ENCODE measurements at regions not wholly inside any gene's neighbourhood (a gene's known extent, or its start where the extent isn't known, plus 50 kb on each side); places are given as distances from the start of the nearest gene placed in this dataset.

- Mint-ChIP-seq H3K9me3 (no peaks in the 10 kb centered on the region), H3K27me3 (ENCODE audit: low read depth) (no peaks in the 10 kb centered on the region), H3K27ac (no peak overlapping the region), H3K4me3 (no peak overlapping the region), H3K4me1 (ENCODE audit: low read depth) (no peaks in the 10 kb centered on the region), H3K36me3 (ENCODE audit: low read depth) (no peaks in the 10 kb centered on the region)
- no peak for DNase-seq
- CTCF ChIA-PET = no interaction called here
- intact Hi-C loops (cut with micrococcal nuclease) = no loop called here
These were observed 529.7 kb downstream of the SATB2 start for GRCh38 chr2:198928026-198928425.

GRCh38 chr2:198917926-198918720 lies 539.6 kb downstream of the SATB2 start:
- peaks cover 4% of the 10 kb centered on the region for H3K9me3 Mint-ChIP-seq
- DNase-seq = no peak
- intact Hi-C loops (cut with micrococcal nuclease) = no loop called here
- no peaks in the 10 kb centered on the region for H3K36me3 Mint-ChIP-seq (ENCODE audit: low read depth)
- H3K27ac Mint-ChIP-seq = no peak overlapping the region
- no peak overlapping the region for H3K4me3 Mint-ChIP-seq
- no peaks in the 10 kb centered on the region for H3K27me3 Mint-ChIP-seq (ENCODE audit: low read depth)
- CTCF ChIA-PET = interaction anchor here (0.6 kb wide), 1 partner anchor 54 kb away, joined by 3 read pairs; no protein-coding TSS in a partner anchor
- no peaks in the 10 kb centered on the region for H3K4me1 Mint-ChIP-seq (ENCODE audit: low read depth)

GRCh38 chr2:198917275-198917674 lies 540.5 kb downstream of the SATB2 start:
- H3K4me1 Mint-ChIP-seq (ENCODE audit: low read depth) = no peaks in the 10 kb centered on the region
- H3K4me3 Mint-ChIP-seq = no peak overlapping the region
- CTCF ChIA-PET = no interaction called here
- H3K9me3 Mint-ChIP-seq = peaks cover 4% of the 10 kb centered on the region
- no peak for DNase-seq
- no peaks in the 10 kb centered on the region for H3K27me3 Mint-ChIP-seq (ENCODE audit: low read depth)
- no peaks in the 10 kb centered on the region for H3K36me3 Mint-ChIP-seq (ENCODE audit: low read depth)
- no peak overlapping the region for H3K27ac Mint-ChIP-seq
- intact Hi-C loops (cut with micrococcal nuclease) = no loop called here

- intact Hi-C loops (cut with micrococcal nuclease) = no loop called here
- no peaks in the 10 kb centered on the region for H3K36me3 Mint-ChIP-seq (ENCODE audit: low read depth)
- H3K27me3 Mint-ChIP-seq (ENCODE audit: low read depth) = no peaks in the 10 kb centered on the region
- DNase-seq = no peak
- H3K9me3 Mint-ChIP-seq = peaks cover 3% of the 10 kb centered on the region
- H3K27ac Mint-ChIP-seq = no peak overlapping the region
- no peaks in the 10 kb centered on the region for H3K4me1 Mint-ChIP-seq (ENCODE audit: low read depth)
- CTCF ChIA-PET = no interaction called here
- H3K4me3 Mint-ChIP-seq = no peak overlapping the region
These were observed 541.1 kb downstream of the SATB2 start for GRCh38 chr2:198916548-198917080.

GRCh38 chr2:198913394-198914152 lies 544.2 kb downstream of the SATB2 start:
- H3K27me3 Mint-ChIP-seq (ENCODE audit: low read depth) = no peaks in the 10 kb centered on the region
- no peaks in the 10 kb centered on the region for H3K36me3 Mint-ChIP-seq (ENCODE audit: low read depth)
- H3K4me1 Mint-ChIP-seq (ENCODE audit: low read depth) = no peaks in the 10 kb centered on the region
- intact Hi-C loops (cut with micrococcal nuclease) = no loop called here
- CTCF ChIA-PET = no interaction called here
- H3K9me3 Mint-ChIP-seq = no peaks in the 10 kb centered on the region
- H3K27ac Mint-ChIP-seq = no peak overlapping the region
- DNase-seq = no peak
- H3K4me3 Mint-ChIP-seq = no peak overlapping the region

- Mint-ChIP-seq H3K27me3 (ENCODE audit: low read depth) (no peaks in the 10 kb centered on the region), H3K4me1 (ENCODE audit: low read depth) (no peaks in the 10 kb centered on the region), H3K36me3 (ENCODE audit: low read depth) (no peaks in the 10 kb centered on the region), H3K27ac (no peak overlapping the region), H3K4me3 (no peak overlapping the region), H3K9me3 (no peaks in the 10 kb centered on the region)
- no peak for DNase-seq
- intact Hi-C loops (cut with micrococcal nuclease) = no loop called here
- CTCF ChIA-PET = no interaction called here
These were observed 548.0 kb downstream of the SATB2 start for GRCh38 chr2:198909525-198910267.

- Mint-ChIP-seq H3K9me3 (peaks cover 2% of the 10 kb centered on the region), H3K36me3 (ENCODE audit: low read depth) (no peaks in the 10 kb centered on the region), H3K27me3 (ENCODE audit: low read depth) (no peaks in the 10 kb centered on the region), H3K27ac (no peak overlapping the region), H3K4me3 (no peak overlapping the region), H3K4me1 (ENCODE audit: low read depth) (no peaks in the 10 kb centered on the region)
- intact Hi-C loops (cut with micrococcal nuclease) = no loop called here
- no peak for DNase-seq
- CTCF ChIA-PET = interaction anchor here (0.6 kb wide), 1 partner anchor 8 kb away, joined by 4 read pairs; no protein-coding TSS in a partner anchor
These were observed 551.7 kb downstream of the SATB2 start for GRCh38 chr2:198905881-198906612.

- H3K4me1 Mint-ChIP-seq (ENCODE audit: low read depth) = no peaks in the 10 kb centered on the region
- H3K27me3 Mint-ChIP-seq (ENCODE audit: low read depth) = no peaks in the 10 kb centered on the region
- intact Hi-C loops (cut with micrococcal nuclease) = no loop called here
- no peaks in the 10 kb centered on the region for H3K36me3 Mint-ChIP-seq (ENCODE audit: low read depth)
- no peak overlapping the region for H3K4me3 Mint-ChIP-seq
- H3K27ac Mint-ChIP-seq = no peak overlapping the region
- CTCF ChIA-PET = no interaction called here
- DNase-seq = no peak
- peaks cover 5% of the 10 kb centered on the region for H3K9me3 Mint-ChIP-seq
These were observed 555.8 kb downstream of the SATB2 start for GRCh38 chr2:198901894-198902293.

- CTCF ChIA-PET = no interaction called here
- intact Hi-C loops (cut with micrococcal nuclease) = no loop called here
- H3K27ac Mint-ChIP-seq = no peak overlapping the region
- no peak for DNase-seq
- H3K27me3 Mint-ChIP-seq (ENCODE audit: low read depth) = no peaks in the 10 kb centered on the region
- H3K4me3 Mint-ChIP-seq = no peak overlapping the region
- H3K4me1 Mint-ChIP-seq (ENCODE audit: low read depth) = no peaks in the 10 kb centered on the region
- H3K9me3 Mint-ChIP-seq = peaks cover 5% of the 10 kb centered on the region
- no peaks in the 10 kb centered on the region for H3K36me3 Mint-ChIP-seq (ENCODE audit: low read depth)
These were observed 557.6 kb downstream of the SATB2 start for GRCh38 chr2:198900141-198900540.

- CTCF ChIA-PET = no interaction called here
- intact Hi-C loops (cut with micrococcal nuclease) = no loop called here
- H3K4me3 Mint-ChIP-seq = no peak overlapping the region
- no peaks in the 10 kb centered on the region for H3K36me3 Mint-ChIP-seq (ENCODE audit: low read depth)
- H3K4me1 Mint-ChIP-seq (ENCODE audit: low read depth) = no peaks in the 10 kb centered on the region
- no peak overlapping the region for H3K27ac Mint-ChIP-seq
- H3K27me3 Mint-ChIP-seq (ENCODE audit: low read depth) = no peaks in the 10 kb centered on the region
- no peak for DNase-seq
- H3K9me3 Mint-ChIP-seq = peaks cover 2% of the 10 kb centered on the region
These were observed 567.2 kb downstream of the SATB2 start for GRCh38 chr2:198890490-198890889.

GRCh38 chr2:198883604-198884003 lies 574.1 kb downstream of the SATB2 start:
- Mint-ChIP-seq H3K27ac (no peak overlapping the region), H3K36me3 (ENCODE audit: low read depth) (no peaks in the 10 kb centered on the region), H3K9me3 (no peaks in the 10 kb centered on the region), H3K27me3 (ENCODE audit: low read depth) (no peaks in the 10 kb centered on the region), H3K4me1 (ENCODE audit: low read depth) (no peaks in the 10 kb centered on the region), H3K4me3 (no peak overlapping the region)
- DNase-seq = no peak
- CTCF ChIA-PET = no interaction called here
- intact Hi-C loops (cut with micrococcal nuclease) = no loop called here

- CTCF ChIA-PET = no interaction called here
- no peaks in the 10 kb centered on the region for H3K4me1 Mint-ChIP-seq (ENCODE audit: low read depth)
- no peak overlapping the region for H3K4me3 Mint-ChIP-seq
- H3K36me3 Mint-ChIP-seq (ENCODE audit: low read depth) = no peaks in the 10 kb centered on the region
- intact Hi-C loops (cut with micrococcal nuclease) = no loop called here
- no peak overlapping the region for H3K27ac Mint-ChIP-seq
- H3K9me3 Mint-ChIP-seq = no peaks in the 10 kb centered on the region
- DNase-seq = no peak
- H3K27me3 Mint-ChIP-seq (ENCODE audit: low read depth) = no peaks in the 10 kb centered on the region
These were observed 576.8 kb downstream of the SATB2 start for GRCh38 chr2:198880986-198881385.
